Middle frontal gyrus (tissue), 1 donor: ENCODE measurements at regions not wholly inside any gene's neighbourhood (a gene's known extent, or its start where the extent isn't known, plus 50 kb on each side); places are given as distances from the start of the nearest gene placed in this dataset.

Source experiments
- DNase-seq: peaks from one replicate; pipeline ENCODE4 v3.0.0-alpha.2; 2015; ENCODE audit warnings: low spot score; ENCODE audit errors: extremely low spot score

DNA sequence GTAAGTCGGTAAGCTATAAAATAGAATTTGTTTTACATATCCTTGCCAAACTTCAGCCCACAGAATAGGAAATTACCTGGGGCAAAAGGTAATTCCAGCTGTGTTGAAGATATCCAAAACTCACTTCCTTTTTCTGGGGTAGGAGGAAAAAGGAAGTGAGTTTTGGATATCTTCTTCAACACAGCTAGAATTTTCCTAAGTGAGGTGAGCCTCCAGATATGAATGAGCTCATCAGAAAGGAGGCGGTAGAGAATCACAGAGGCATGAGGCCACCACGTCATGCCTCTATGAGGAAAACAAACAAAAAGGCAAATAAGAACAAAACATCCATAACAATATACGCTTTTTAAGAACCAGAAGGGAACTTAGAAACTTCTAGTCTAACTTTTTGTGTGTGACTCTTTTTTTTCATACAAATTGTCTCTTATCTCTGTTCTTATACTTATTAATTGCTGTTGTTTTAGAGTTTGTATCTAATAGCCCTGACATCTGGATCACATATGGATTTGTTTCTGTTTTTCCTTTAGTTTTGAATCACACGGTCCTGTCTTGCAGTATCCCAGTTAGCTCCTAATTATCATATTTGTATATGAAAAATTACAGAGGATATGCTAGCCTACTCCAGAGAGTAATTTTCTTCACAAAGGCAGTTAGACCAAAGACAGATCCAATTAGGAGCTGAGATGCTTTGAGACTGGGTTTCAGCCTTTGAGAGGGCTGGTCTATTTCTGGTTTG is 104.5 kb downstream of the RBM43 start:
- DNase-seq = no peak

DNA sequence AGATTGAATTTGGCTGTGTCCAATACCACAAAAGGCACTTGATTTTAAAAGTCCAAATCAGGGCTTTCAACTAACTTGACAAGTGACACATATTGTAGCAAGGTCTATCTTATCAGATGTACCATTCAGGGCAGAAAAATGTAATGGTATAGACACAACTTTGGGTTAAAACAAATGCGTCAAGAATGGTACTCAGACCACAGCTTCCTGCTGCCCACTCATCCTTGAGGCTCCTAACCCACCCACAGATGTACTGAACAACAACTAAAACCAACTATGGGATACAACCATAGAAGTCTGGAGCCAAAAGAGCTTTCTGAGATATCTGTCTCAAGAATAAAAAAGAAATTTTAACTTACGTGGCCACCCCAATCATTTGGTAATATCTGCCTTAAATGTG is 105.2 kb downstream of the RBM43 start:
- DNase-seq = no peak

DNA sequence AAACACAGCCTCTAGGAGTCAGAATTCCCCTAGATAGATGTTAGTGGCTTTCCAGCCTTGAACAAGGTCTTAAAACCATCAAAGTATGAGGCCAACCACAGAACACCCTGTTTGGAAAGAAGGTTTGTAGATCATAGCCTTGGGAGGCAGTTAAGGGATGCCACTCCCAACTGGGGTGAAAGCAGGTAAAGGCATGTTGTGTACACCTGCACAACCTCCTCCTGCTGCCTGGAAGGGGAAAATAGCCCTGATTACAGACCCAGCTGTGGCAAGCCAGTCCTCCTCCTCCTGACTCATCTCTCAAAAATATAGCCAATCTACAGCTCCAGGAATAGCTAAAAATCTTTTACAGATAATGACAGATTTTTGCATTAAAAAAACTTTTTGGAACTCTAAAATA is 108.1 kb downstream of the RBM43 start:
- no peak for DNase-seq

DNA sequence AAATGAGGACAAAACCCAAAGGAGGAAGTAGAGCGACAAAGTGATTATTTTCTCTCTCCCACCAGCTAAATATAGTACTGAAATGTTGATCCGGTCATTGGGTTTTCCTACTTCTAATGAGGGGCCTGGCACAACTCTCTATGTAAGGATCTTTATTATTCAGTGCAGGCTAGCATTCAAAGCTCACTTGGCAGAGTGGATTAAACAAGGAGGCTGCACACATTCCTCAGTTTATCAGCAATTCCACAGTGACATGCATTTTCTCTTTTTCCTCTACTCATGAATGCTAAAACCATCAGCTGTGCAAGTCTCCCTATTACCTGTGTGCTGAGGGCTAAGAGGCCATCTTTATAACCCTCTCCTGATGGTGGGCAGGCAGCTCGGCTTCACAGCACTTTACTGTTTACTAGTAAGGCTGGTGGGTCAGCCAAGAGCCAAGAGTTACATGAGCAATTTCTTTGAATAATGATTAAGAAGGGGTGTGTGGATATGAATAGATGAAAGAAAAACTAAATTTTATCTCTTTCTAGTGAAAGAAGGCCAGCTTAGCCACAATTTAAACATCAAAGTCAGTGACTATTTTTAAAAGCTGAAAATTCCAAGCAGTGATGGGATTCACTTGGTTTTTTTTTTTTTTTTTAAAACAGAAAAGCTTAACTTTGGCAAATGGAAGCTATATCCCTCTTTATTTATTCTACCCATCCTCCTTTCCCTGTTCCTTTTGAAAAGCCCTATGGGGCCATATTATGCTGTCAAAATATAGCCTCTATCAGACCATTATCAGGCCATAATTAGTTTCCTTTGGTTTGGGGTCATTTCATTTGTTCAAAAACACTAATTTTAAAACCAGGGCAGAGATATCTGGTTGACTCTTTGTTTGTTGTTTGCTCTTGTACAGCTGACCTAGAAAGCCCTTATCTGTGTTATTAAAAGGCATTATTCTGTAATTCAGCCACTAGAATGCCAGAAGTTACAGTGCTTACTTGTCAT is 111.0 kb downstream of the RBM43 start:
- no peak for DNase-seq

DNA sequence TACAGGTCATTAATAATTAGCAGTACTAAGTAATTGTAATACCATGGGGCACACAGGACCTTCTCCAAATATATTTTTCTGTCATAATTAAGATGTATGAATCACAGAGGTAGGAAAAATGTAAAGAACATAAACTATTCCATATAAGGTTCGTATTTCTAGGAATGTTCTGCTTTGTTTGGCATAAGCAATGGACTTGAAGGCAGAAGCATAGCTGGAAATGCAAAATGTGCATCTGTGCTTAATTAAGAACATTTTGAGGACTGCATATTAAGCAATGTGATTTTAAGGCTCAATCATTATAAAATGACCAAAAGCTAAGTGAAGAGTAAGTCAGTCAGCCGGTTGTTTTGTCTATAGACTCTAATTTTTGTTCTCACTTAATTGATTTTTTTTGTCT is 123.2 kb downstream of the RBM43 start:
- DNase-seq = no peak

DNA sequence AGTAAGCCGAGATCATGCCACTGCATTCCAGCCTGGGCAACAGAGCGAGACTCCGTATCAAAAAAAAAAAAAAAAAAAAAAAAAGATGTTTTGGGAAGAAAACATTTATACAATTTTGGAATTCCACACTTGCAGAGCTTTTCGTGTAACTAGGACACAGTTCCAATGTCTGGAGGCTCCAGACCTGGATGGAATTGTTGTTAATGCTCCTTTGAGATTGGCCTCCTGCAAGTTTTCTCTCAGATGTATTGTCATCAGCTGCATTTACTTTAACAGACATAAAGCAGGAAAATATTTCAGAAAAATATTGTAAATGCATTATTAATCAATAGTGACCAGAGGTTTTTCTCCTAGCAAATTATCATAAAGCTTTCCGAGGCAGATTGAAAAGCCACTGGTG is 124.1 kb downstream of the RBM43 start:
- no peak for DNase-seq

DNA sequence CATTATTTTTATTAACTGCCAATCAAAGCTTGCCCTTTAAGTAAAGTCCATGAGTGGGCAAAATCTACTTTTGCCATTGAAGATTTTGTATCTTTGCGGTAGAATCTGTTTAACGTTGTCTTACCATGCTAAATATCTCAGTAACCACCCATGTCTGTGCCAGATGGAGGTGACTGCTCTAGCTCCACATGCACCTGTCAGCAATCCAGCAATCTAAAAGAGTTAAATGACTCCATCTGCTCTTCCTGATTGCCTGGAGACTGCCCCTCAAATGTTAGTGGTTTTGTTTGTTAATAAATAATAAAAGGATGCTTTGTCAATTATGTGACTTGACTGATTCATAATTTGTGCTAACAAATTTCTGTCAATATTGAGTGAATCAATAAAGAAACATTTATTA is 141.7 kb downstream of the RBM43 start:
- DNase-seq = no peak

DNA sequence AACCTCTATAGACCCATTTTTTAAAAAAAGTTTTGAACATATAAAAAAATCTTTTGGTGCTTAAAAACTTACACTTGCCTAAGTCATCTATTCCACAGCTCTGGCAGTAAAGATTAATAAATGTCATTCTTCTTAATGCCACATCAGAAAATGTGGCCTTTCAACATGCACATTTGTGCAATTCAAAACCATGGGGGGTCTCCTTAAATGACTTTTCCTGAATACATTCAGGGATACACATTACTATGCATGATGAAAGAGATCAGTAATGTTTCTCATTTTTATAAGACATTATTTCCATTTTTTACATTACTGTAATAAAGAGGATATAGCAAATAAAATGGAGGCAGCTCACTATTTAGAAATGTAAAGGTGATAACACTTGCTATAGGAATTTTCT is 142.3 kb downstream of the RBM43 start:
- DNase-seq = no peak

DNA sequence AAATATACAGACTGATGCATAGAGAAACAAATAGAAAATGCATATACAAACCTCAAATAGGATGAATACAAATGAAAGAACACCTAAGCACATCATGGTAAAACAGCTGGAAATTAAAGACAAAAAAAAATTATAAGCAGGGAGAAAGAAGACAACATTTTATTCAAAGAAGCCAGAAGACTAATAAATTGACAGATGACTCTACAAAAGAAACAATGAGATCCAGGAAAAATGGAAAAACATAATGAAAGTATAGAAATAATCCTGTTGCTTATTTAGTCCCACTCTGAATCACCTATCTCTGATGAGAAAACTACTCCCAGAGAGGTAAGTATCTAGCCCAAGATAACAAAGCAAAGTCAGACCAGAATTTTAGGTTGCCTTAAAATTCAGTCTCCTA is 143.4 kb downstream of the RBM43 start:
- DNase-seq = no peak

DNA sequence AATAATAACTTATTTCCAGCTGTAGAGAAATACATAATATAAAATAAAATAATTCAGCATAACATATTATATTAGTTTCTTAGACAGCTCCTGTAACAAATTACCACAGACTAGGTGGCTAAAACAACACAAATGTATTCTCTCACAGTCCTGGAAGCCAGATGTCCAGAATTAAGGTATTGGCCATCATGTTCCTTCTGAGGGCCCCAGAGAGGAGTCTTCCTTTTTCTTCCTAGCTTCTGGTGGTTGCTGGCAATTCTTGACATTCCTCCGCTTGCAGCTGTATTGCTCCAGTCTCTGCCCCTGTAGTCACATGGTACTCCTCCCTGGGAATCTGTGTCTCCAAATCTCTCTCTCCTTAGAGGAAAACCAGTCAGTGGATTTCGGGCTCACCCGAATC is 146.8 kb downstream of the RBM43 start:
- DNase-seq = no peak

DNA sequence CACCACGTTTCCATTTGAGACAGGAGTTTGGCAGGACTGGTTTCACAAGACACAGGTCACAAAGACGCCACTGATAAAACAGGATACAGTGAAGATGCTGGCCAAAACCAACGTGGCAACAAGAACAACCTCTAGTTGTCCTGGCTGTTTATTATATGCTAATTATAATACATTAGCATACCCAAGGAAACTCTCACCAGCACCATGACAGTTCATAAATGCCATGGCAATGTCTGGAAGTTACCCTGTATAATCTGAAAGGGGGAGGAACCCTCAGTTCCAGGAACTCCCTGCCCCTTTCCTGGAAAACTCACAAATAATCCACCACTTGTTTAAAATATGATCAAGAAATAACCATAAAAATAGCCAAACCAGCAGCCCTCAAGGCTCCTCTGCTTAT is 148.3 kb downstream of the RBM43 start:
- DNase-seq = no peak

DNA sequence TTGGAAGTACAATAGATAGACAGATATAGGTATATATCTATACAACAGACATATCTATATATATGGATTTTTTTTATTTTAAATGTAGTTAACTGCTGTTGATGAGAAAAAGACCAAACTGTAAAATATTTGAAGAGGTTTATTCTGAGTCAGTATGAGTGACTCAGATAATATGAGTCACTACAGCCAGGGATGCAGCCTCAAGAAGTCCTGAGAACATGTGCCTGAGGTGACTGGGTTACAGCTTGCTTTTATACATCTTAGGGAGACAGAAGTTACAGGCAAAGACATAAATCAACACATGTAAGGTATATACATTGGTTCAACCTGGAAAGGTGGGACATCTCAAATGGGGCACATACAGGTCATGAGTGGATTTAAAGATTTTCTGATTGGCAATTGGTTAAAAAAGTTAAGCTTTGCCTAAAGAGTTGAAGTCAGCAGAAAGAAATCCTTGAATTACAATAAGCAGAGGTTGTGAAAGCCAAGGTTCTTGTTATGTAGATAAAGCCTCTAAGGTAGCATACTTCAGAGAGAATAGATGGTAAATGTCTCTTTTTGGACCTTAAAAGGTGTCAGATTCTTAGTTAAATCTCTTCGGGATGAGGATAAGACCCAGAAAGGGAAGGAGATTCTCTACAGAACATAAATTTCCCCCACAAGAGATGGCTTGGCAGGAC is 149.9 kb downstream of the RBM43 start:
- no peak for DNase-seq

DNA sequence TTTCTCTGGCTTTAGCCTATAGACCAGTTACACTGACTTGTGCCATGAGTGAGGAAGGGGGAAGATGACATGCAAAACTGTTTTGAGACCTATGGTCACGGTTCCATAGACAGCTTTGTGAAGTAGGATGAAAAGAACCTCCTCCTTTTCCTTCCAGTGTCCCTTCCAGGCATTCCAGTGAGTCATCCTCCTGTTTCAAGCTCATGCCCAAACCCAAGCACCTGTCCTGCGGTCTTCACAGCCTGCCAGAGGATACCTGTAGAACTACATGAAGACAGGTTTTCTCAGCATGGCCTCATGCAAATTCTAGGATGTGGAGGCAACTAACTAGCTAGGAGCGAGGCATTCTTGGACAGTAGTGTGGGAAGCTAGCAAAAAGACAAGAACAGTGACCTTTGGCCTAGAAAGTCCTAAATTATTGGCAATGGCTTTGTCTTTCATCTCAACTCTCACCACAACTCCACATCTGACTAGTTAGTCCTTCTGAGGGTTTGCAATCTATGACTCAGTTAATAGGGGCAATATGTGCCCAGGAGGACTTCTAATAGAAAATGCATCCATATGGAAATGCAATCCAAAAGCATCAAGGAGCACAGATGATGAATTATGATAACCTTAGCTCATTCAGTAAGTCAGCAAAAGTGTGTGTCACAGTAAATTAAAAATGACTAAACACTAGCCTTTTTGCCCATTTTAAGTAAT is 154.7 kb downstream of the RBM43 start:
- no peak for DNase-seq

DNA sequence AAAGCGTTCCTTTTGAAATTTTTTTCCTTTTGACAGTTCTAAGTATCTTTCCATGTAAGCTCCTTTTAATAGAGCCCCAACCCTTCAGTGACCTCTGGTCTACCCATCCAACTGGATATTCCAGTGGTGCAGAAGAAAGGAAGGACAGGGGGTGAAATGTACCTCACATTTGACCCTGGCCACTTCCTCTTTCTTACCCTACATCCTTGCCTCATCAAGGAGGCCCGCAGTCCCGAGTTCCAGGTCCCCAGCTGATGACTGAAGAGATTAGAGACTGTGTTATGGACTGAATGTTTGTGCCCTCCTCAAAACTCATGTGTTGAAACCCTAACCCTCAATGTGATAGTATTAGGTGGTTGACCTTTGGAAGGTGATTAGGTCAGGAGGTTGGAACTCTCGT is 158.1 kb downstream of the RBM43 start:
- no peak for DNase-seq

DNA sequence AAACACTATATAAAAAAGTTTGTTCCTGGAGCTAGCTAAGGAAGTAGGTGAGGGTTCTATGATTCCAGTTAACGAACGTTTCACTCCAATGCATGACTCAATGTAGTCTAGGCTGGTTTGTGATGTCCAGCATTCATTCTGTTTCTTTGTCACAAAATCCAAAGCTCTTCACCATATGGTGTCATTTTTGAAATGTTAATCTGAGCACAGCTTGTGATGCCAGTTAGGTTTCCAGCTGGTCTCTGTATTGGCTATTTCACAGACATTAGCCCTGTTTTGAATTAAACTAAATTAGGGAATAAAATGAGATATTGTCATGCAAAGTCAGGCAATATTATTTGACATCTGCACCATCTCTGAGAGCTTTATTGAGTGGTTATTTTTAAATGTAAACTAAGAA is 159.4 kb downstream of the RBM43 start:
- DNase-seq = no peak

DNA sequence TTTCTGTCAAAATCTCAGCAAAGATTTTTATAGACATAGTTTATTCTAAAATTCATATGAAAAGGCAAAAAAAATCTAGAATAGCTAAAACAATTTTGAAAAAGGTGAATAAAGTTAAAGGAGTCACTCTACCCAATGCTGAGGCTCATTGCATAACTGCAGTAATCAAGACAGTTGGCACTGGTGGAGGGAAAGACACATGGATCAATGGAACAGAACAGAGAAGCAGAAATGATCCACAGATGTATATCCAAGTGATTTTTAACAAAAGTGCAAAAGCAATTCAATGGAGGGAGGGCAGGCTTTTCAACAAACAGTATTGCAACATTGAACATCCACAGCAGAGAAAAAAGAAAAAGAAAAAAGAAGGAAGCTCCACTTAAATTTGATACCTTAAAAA is 162.8 kb downstream of the RBM43 start:
- no peak for DNase-seq

DNA sequence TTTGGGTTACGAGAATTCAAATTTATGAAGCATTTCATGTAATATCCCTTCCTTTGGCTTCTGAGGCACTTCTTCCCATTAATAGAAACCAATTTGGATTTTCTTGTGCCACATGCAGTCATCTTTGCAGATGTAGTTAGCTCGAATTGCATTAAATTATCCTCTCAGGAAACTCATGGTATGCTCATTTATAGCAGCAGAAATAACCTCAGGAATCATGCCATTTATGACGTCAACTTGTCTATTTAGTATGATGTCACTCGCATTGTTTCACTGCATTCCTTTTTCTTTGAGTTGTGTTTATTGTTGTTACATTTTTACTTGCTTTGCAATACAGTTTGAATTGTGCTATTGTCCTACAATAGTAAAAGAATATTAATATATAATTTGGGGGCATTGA is 163.8 kb downstream of the RBM43 start:
- no peak for DNase-seq

DNA sequence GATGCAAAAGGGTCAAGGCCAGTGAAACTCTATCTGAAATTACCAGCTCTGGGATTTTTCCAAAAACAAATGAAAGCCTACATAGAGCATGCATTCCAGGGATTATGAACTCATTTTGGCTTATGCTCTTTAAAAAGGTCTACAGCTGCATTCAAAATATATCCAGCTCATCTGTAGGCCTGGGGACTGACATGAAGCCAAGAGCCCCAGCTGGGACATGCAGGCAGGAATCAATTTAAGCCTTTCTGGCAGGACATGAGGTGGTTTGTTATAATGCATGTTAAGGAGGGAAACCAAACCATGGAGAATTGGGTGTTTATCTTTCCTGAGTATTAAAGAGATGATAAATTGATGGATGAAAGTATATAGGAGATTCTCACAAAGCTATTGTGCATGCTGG is 164.5 kb downstream of the RBM43 start:
- DNase-seq = no peak

DNA sequence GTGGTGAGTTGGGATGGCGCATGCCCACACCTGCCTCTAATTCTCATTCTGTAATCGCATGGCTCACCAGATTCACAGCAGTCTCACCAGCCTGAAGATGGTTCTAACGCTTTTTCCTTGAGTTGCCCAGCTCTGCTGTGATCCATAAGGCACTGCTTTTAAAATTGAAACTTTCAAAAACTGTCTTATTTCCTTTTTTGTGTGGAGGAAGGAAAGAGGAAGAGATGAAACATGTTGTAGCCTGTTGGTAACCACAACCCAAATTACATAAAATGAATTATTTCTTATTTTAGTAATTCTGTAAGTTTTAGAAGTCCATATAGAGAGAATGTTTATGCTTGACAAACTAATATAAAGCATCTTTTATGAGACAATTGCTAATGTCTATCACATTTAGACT is 165.4 kb downstream of the RBM43 start:
- DNase-seq = no peak

DNA sequence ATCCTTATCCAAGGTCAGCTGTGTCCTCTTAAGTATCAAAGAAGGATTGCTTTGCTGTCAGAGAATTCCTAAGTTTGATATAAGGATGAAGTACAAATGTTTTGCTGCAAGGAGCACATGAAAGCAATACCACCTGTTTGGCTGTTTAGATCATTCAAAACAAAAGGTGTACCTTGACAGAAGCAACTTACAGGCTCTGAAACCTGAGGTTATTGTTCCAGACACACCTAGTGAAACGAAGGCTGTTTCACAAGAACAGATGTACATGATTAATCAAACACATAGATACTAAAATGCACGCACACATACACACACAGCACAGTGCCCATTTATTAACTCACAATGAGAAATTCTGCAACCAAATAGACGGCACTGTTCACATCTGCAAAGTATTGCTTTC is 166.2 kb downstream of the RBM43 start:
- DNase-seq = no peak

DNA sequence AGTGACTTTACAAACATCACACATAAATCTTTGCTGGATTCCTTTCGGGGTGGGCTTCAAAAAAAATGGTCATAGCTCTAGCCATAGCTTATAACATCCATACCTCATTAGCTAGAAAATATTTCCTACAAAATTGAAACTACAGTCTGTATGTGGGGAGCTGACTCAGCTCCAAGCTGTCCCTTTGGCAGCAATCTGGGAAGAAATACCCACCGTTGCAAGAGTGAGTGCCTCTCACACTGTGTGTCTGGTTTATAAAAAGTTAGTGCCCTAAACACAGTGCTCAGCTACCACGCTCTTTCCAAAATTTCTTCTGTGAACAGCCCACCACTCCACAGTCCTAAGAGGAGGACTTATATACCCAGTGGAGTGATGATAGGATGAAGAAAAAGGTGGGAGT is 170.1 kb downstream of the RBM43 start:
- no peak for DNase-seq

DNA sequence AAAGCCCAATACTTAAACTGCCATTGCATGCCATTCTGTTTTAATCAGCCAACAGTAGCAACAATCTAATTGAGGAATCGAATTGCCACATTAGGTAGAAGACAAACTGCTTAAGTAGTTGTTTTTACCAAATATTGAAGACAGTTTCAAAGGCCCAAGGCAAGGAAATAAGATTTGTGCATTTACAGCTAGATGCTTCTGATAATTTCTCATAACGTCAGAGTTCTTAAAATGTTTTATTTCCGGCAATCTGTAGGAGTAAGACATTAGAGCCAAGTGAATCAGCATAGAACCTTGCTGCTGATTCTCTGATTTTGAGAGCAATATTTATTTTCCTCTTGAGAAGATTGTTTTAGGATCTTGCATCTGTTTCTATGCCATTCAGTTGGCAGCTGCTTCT is 174.3 kb downstream of the RBM43 start:
- peak; percentile 58 for DNase-seq
